H54 (cell line): ENCODE measurements at regions not wholly inside any gene's neighbourhood (a gene's known extent, or its start where the extent isn't known, plus 50 kb on each side); places are given as distances from the start of the nearest gene placed in this dataset.

Experiments used
- DNase-seq: peaks from one replicate; pipeline ENCODE4 v3.0.0; 2011; ENCODE audit warnings: low spot score, mixed read lengths; ENCODE audit not compliant: insufficient read length
- FAIRE-seq: peaks from 3 replicates; lab custom pipeline; 2011; peaks lifted over from hg19 to GRCh38; lab: Jason Lieb, UNC
- POLR2A ChIP-seq: IDR thresholded peaks from 2 replicates; pipeline ENCODE4 v1.6.1; 2011; ENCODE audit warnings: low read depth, mild to moderate bottlenecking, low read length

DNA sequence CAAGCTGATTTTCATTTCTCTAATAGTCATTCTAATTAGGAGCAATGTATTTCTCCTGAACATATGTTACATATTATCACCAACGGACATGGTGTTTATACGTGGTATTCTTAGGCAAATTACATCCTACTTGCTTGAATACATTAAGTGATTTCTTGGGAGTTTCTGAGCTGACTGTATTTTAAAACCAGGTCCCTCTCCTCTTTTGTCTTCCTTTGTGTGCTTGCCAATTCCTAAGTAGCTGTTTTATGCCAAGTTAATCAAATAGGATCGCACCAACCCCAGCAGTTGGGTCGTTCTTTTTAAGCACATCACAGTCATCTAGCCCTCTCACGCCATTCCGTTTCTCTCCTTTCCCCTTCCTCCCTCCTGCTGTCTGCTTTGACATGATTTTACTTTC is 75.4 kb upstream of the MAP2 start:
- no peak for DNase-seq
- no peak for TF ChIP-seq POLR2A
- no peak for FAIRE-seq

- no peak for TF ChIP-seq POLR2A
- DNase-seq = no peak
- FAIRE-seq = no peak
Observed at GRCh38 chr2:209351636-209352035, 72.2 kb upstream of the MAP2 start.

DNA sequence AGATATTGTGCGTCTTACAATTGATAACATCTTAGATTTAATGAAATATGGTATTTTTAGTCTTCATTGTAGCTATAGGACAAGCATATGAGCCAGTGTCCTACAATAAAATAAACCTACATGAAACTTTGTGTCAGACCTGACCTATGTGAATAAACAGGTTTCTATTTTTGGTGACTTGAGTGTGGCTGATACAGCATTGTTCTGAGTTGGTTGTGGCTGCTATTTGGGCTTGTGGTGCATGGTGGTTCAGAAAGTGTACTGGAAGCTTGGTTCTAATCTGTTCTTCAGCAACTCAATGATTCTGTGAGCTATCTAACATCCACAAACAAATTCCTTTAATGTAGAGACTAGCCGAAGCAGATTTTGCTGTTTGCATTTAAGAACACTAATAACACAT is 64.9 kb upstream of the MAP2 start:
- TF ChIP-seq POLR2A = no peak
- DNase-seq = no peak
- no peak for FAIRE-seq

- DNase-seq = no peak
- no peak for TF ChIP-seq POLR2A
- peak; percentile 60 for FAIRE-seq
Observed at GRCh38 chr2:209367075-209367747, 56.6 kb upstream of the MAP2 start.

- no peak for DNase-seq
- no peak for FAIRE-seq
- TF ChIP-seq POLR2A = no peak
Observed at GRCh38 chr2:209368406-209368805, 55.4 kb upstream of the MAP2 start.

GRCh38 chr2:209368914-209369313 is 54.9 kb upstream of the MAP2 start:
- DNase-seq (peak; percentile 33), FAIRE-seq (peak; percentile 100)
- no peak for TF ChIP-seq POLR2A

DNA sequence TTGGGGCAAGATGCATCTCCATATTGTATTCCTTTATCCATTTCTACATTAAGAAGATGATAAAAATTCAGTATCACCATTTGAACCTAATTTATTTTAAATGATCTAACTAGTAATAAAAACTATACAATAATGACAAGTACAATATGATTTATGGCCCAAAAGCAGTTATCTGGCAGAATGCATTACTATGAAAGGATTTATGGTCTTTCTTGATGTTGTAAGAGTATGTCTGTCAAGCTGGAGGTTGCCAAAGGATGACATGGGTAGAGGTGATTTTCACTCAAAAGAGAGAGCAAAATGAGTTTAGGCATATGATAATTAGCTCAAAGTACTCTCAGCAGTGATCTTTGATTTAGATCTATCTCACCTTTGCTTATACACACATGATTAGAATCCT is 54.2 kb upstream of the MAP2 start:
- no peak for TF ChIP-seq POLR2A
- peak; percentile 52 for FAIRE-seq
- DNase-seq = no peak

- no peak for TF ChIP-seq POLR2A
- no peak for DNase-seq
- FAIRE-seq = no peak
Observed at GRCh38 chr2:209371407-209371806, 52.4 kb upstream of the MAP2 start.
